T47D (cell line): ENCODE measurements at regions not wholly inside any gene's neighbourhood (a gene's known extent, or its start where the extent isn't known, plus 50 kb on each side); places are given as distances from the start of the nearest gene placed in this dataset.
"Not testable (repeated sequence)": the region's sequence is repeated elsewhere in the genome, so short reads cannot be mapped to it uniquely, and the experiment has no call there.

ENCODE experiments used
- DNase-seq, 2 experiments: peaks; one replicate each; pipeline versions ENCODE4 v3.0.0 to v3.0.0-alpha.2; 2011 to 2012; ENCODE audit warnings: low read depth in 1 of 2, low spot score in 1 of 2
- JUND ChIP-seq: IDR thresholded peaks from 2 replicates; pipeline ENCODE4 v1.6.1; 2012; ENCODE audit warnings: low read depth
- in situ Hi-C: cut with HindIII; loops from 2 replicates; pipeline ENCODE4 v1.10.0; 2016; ENCODE audit warnings: low sequenced_read_pairs, low pct_unique_long_range_greater_than_20kb

GRCh38 chr5:173497685-173498084 lies 118.8 kb downstream of the BOD1 start:
- DNase-seq, result peak in 1 of 2 experiments; percentile 78
- in situ Hi-C loops, result no loop called here
- TF ChIP-seq JUND, result no peak

GRCh38 chr5:173496883-173497255 lies 119.6 kb downstream of the BOD1 start:
- TF ChIP-seq JUND, result no peak
- no peak for DNase-seq
- in situ Hi-C loops, result no loop called here

- in situ Hi-C loops, result no loop called here
- no peak for TF ChIP-seq JUND
- peak in 1 of 2 experiments; percentile 49 for DNase-seq
These were observed 120.1 kb downstream of the BOD1 start for GRCh38 chr5:173496129-173496882.

- in situ Hi-C loops, result no loop called here
- DNase-seq, result no peak
- TF ChIP-seq JUND, result no peak
These were observed 121.1 kb downstream of the BOD1 start for GRCh38 chr5:173495225-173495904.

- DNase-seq, result no peak
- in situ Hi-C loops, result no loop called here
These were observed 122.0 kb downstream of the BOD1 start for GRCh38 chr5:173494446-173494845.

GRCh38 chr5:173493846-173494245 lies 122.6 kb downstream of the BOD1 start:
- in situ Hi-C loops, result no loop called here
- DNase-seq, result no peak
- TF ChIP-seq JUND, result no peak

More at GRCh38 chr5:173494446-173494845, 122.0 kb downstream of the BOD1 start:
- TF ChIP-seq JUND, result no peak

- in situ Hi-C loops, result no loop called here
- no peak for DNase-seq
- TF ChIP-seq JUND, result no peak
These were observed 123.4 kb downstream of the BOD1 start for GRCh38 chr5:173493040-173493439.

- in situ Hi-C loops, result no loop called here
- DNase-seq, result no peak
- no peak for TF ChIP-seq JUND
These were observed 125.8 kb downstream of the BOD1 start for GRCh38 chr5:173490681-173491080.

- in situ Hi-C loops, result no loop called here
- DNase-seq, result peak in 1 of 2 experiments; percentile 60
- TF ChIP-seq JUND, result no peak
These were observed 128.3 kb downstream of the BOD1 start for GRCh38 chr5:173488144-173488543.

GRCh38 chr5:173487300-173487699 lies 129.2 kb downstream of the BOD1 start:
- DNase-seq, result peak in 1 of 2 experiments; percentile 77
- no peak for TF ChIP-seq JUND
- in situ Hi-C loops, result no loop called here

- DNase-seq, result peak in 1 of 2 experiments; percentile 94
- in situ Hi-C loops, result no loop called here
These were observed 129.9 kb downstream of the BOD1 start for GRCh38 chr5:173486355-173487225.

GRCh38 chr5:173484569-173484968 lies 131.9 kb downstream of the BOD1 start:
- no peak for TF ChIP-seq JUND
- DNase-seq, result peak in 1 of 2 experiments; percentile 57
- in situ Hi-C loops, result no loop called here

More at GRCh38 chr5:173486355-173487225, 129.9 kb downstream of the BOD1 start:
- no peak; the same call in 1 of the 2 replicates for TF ChIP-seq JUND

- peak in 1 of 2 experiments; percentile 52 for DNase-seq
- in situ Hi-C loops, result not testable (repeated sequence)
These were observed 132.9 kb downstream of the BOD1 start for GRCh38 chr5:173483599-173483998.
